Trophoblast cell (in vitro differentiated cells and primary cell): ENCODE measurements at regions not wholly inside any gene's neighbourhood (a gene's known extent, or its start where the extent isn't known, plus 50 kb on each side); places are given as distances from the start of the nearest gene placed in this dataset.
A peak's percentile ranks its signal among the peaks of the same experiment; 100 is the strongest.

Experiments used
- DNase-seq, 2 donors: peaks; one replicate each; pipeline ENCODE4 v3.0.0-alpha.2; 2016
- H2AFZ ChIP-seq: 2 replicates; pipeline ENCODE4 v1.6.1; 2013; ENCODE audit warnings: low read length, moderate library complexity, mild to moderate bottlenecking; ENCODE audit not compliant: insufficient read depth, poor library complexity
- H2AK5ac ChIP-seq: 2 replicates; pipeline ENCODE4 v1.6.1; 2013; ENCODE audit warnings: mild to moderate bottlenecking, low read length
- H2BK120ac ChIP-seq: 2 replicates; pipeline ENCODE4 v1.6.1; 2013; ENCODE audit warnings: low read length, mild to moderate bottlenecking, moderate library complexity; ENCODE audit not compliant: insufficient read depth, poor library complexity
- H2BK12ac ChIP-seq: 2 replicates; pipeline ENCODE4 v1.6.1; 2013; ENCODE audit warnings: mild to moderate bottlenecking, low read length, moderate library complexity
- H2BK5ac ChIP-seq: 2 replicates; pipeline ENCODE4 v1.6.1; 2013; ENCODE audit warnings: low read length, low read depth, moderate library complexity, mild to moderate bottlenecking; ENCODE audit not compliant: poor library complexity
- H3K14ac ChIP-seq: 2 replicates; pipeline ENCODE4 v1.6.1; 2013; ENCODE audit warnings: mild to moderate bottlenecking, low read length
- H3K18ac ChIP-seq: 2 replicates; pipeline ENCODE4 v1.6.1; 2013; ENCODE audit warnings: mild to moderate bottlenecking, low read length
- H3K23ac ChIP-seq: 2 replicates; pipeline ENCODE4 v1.6.1; 2013; ENCODE audit warnings: low read length
- H3K27ac ChIP-seq: 2 replicates; pipeline ENCODE4 v1.5.1; 2013; ENCODE audit warnings: low read depth, mild to moderate bottlenecking, inconsistent platforms, low read length, moderate library complexity
- H3K27me3 ChIP-seq: 2 replicates; pipeline ENCODE4 v1.6.1; 2013; ENCODE audit warnings: inconsistent platforms, mild to moderate bottlenecking, low read length, moderate library complexity; ENCODE audit not compliant: insufficient read depth
- H3K36me3 ChIP-seq, 2 experiments: 1 replicate in 1 of 2; 2 replicates in 1 of 2; pipeline ENCODE4 v1.6.1; 2013; ENCODE audit warnings: low read length in 2 of 2, mild to moderate bottlenecking in 2 of 2, moderate library complexity in 1 of 2; ENCODE audit not compliant: insufficient read depth in 2 of 2, control insufficient read depth in 1 of 2
- H3K4ac ChIP-seq: 2 replicates; pipeline ENCODE4 v1.6.1; 2013; ENCODE audit warnings: low read depth, mild to moderate bottlenecking, low read length, moderate library complexity
- H3K4me1 ChIP-seq, 2 experiments: 1 replicate in 1 of 2; 2 replicates in 1 of 2; pipeline ENCODE4 v1.6.1; 2013; ENCODE audit warnings: low read length in 2 of 2, mild to moderate bottlenecking in 2 of 2, moderate library complexity in 1 of 2; ENCODE audit not compliant: insufficient read depth in 2 of 2, control insufficient read depth in 1 of 2
- H3K4me2 ChIP-seq: 2 replicates; pipeline ENCODE4 v1.6.1; 2013; ENCODE audit warnings: inconsistent platforms, mild to moderate bottlenecking, low read length, moderate library complexity
- H3K4me3 ChIP-seq: 2 replicates; pipeline ENCODE4 v1.5.1; 2013; ENCODE audit warnings: mild to moderate bottlenecking, low read depth, low read length, inconsistent platforms
- H3K79me1 ChIP-seq: one replicate; pipeline ENCODE4 v1.6.1; 2013; ENCODE audit warnings: low read length
- H3K79me2 ChIP-seq: 2 replicates; pipeline ENCODE4 v1.6.1; 2013; ENCODE audit warnings: low read length, mild to moderate bottlenecking; ENCODE audit not compliant: control insufficient read depth, insufficient read depth, poor library complexity
- H3K9ac ChIP-seq: 2 replicates; pipeline ENCODE4 v1.6.1; 2013; ENCODE audit warnings: mild to moderate bottlenecking, low read length
- H3K9me3 ChIP-seq: 2 replicates; pipeline ENCODE4 v1.6.1; 2013; ENCODE audit warnings: low read depth, mild to moderate bottlenecking, control low read depth, inconsistent platforms, low read length; ENCODE audit not compliant: insufficient read depth
- H4K12ac ChIP-seq: 2 replicates; pipeline ENCODE4 v1.6.1; 2013; ENCODE audit warnings: low read depth, mild to moderate bottlenecking, low read length, moderate library complexity
- H4K8ac ChIP-seq: 2 replicates; pipeline ENCODE4 v1.6.1; 2013; ENCODE audit warnings: low read depth, mild to moderate bottlenecking, low read length, moderate library complexity
- H4K91ac ChIP-seq: one replicate; pipeline ENCODE4 v1.6.1; 2013; ENCODE audit warnings: low read depth, mild to moderate bottlenecking, low read length, moderate library complexity
- WGBS: extraction: QIAGEN DNeasy Blood & Tissue Kit; methylation state at CpG from one replicate; pipeline ENCODE4 v1.1.7; 2013; ENCODE audit warnings: missing lambda C conversion rate; ENCODE audit not compliant: insufficient read length, insufficient coverage; ENCODE audit errors: extremely low coverage; 5-methylcytosine and 5-hydroxymethylcytosine counted together

DNA sequence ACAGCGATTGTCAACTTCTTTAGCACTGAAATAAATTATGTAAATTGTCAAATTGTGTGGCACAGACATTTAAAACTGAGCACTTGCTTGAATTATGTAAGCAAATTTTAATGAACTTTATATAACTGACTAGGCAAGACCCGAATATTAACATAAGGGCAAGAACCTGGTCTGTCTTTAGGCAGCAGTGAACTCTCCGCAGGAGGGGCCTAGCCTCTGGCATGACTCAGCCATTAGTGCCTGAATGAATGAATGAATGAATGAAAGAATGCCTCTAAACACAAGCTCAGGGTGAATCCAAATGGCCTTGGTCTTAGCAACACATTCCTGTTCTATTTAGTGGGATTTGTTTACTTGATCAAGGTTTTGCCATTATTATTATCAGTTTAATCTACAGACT lies 654.7 kb upstream of the ARGLU1 start:
- no peak overlapping the region for H4K8ac ChIP-seq
- no peak overlapping the region for H3K4me2 ChIP-seq
- H4K12ac ChIP-seq, result no peak overlapping the region
- H3K4ac ChIP-seq, result no peak overlapping the region
- H3K79me2 ChIP-seq, result no peaks in the 10 kb centered on the region
- H2BK120ac ChIP-seq, result no peak overlapping the region
- no peak for DNase-seq
- H3K4me3 ChIP-seq, result no peak overlapping the region
- no peak overlapping the region for H2BK12ac ChIP-seq
- no peaks in the 10 kb centered on the region for H3K79me1 ChIP-seq
- H3K14ac ChIP-seq, result no peak overlapping the region
- H2AK5ac ChIP-seq, result no peak overlapping the region
- H3K27ac ChIP-seq, result no peak overlapping the region
- no peak overlapping the region for H3K23ac ChIP-seq
- H3K9ac ChIP-seq, result no peak overlapping the region
- no peak overlapping the region for H3K18ac ChIP-seq
- H2BK5ac ChIP-seq, result no peak overlapping the region
- peaks cover 2% of the 10 kb centered on the region for H3K9me3 ChIP-seq
- no CpG with 5 or more reads among the region's 3 CpGs for WGBS
- no peak overlapping the region for H2AFZ ChIP-seq
- no peaks in the 10 kb centered on the region for H3K36me3 ChIP-seq
- H4K91ac ChIP-seq, result no peak overlapping the region
- no peaks in the 10 kb centered on the region for H3K4me1 ChIP-seq
- no peaks in the 10 kb centered on the region for H3K27me3 ChIP-seq

DNA sequence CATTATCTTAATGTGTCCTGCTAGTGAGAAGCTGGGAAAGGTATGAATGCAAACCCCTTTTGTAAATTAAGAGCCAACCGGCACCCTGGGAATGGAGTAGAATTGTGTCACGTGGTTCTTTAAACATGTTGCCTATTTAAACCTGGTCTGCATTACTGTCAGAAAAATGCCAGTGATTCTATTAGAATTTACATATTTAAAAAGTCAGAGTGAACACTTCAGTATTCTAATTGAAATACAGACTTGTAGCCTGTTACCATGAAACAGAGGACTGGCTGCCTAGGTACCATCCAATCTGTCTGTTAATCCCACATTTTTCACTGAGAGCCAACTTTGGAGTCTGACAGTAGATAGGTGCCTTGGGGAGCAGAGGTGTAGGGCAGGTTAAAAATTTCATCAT lies 652.3 kb upstream of the ARGLU1 start:
- Histone ChIP-seq H3K79me1 (no peaks in the 10 kb centered on the region), H4K8ac (no peak overlapping the region)
- no CpG with 5 or more reads among the region's 2 CpGs for WGBS

DNA sequence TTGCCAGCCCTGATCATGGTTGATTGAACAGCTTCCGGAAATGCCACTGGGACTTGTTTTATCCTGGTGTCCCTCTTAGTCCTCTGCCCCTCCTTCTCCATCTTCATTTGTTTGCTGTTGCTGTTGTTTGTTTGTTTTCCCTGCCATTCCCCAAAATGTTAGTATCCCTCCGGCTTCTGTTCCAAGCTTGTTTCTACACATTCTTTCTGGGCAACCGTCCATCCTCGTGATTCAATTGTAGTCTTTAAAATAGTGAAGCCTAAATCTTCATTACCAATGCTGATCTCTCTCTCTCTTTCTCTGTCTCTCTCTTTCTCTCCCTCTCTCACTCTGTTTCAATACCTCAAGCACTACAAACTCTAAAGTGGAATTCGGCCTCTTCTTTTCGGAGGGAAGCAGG lies 649.3 kb upstream of the ARGLU1 start:
- no peak overlapping the region for H3K4me3 ChIP-seq
- H2BK120ac ChIP-seq, result no peak overlapping the region
- H3K79me1 ChIP-seq, result no peaks in the 10 kb centered on the region
- no peaks in the 10 kb centered on the region for H3K4me1 ChIP-seq
- no peak overlapping the region for H3K23ac ChIP-seq
- H3K27me3 ChIP-seq, result no peaks in the 10 kb centered on the region
- H3K9me3 ChIP-seq, result peaks cover 2% of the 10 kb centered on the region
- H2BK5ac ChIP-seq, result no peak overlapping the region
- H3K36me3 ChIP-seq, result no peaks in the 10 kb centered on the region
- no peak overlapping the region for H2BK12ac ChIP-seq
- H4K12ac ChIP-seq, result no peak overlapping the region
- no peak overlapping the region for H4K91ac ChIP-seq
- H3K9ac ChIP-seq, result no peak overlapping the region
- no peaks in the 10 kb centered on the region for H3K79me2 ChIP-seq
- H2AFZ ChIP-seq, result no peak overlapping the region
- no peak overlapping the region for H2AK5ac ChIP-seq
- no peak overlapping the region for H3K4me2 ChIP-seq
- H3K14ac ChIP-seq, result no peak overlapping the region
- H3K27ac ChIP-seq, result no peak overlapping the region
- no peak overlapping the region for H3K4ac ChIP-seq
- WGBS, result no CpG with 5 or more reads among the region's 6 CpGs
- no peak overlapping the region for H3K18ac ChIP-seq
- H4K8ac ChIP-seq, result no peak overlapping the region
- DNase-seq, result no peak

More for the DNA sequence above, 652.3 kb upstream of the ARGLU1 start:
- Histone ChIP-seq H2BK12ac (no peak overlapping the region), H3K27me3 (no peaks in the 10 kb centered on the region), H3K4me1 (no peaks in the 10 kb centered on the region), H2AFZ (no peak overlapping the region), H2BK5ac (no peak overlapping the region), H3K27ac (no peak overlapping the region), H3K9me3 (peaks cover 2% of the 10 kb centered on the region), H4K91ac (no peak overlapping the region), H4K12ac (no peak overlapping the region), H3K4me3 (no peak overlapping the region), H3K36me3 (no peaks in the 10 kb centered on the region), H3K23ac (no peak overlapping the region), H2AK5ac (no peak overlapping the region), H3K14ac (no peak overlapping the region), H3K79me2 (no peaks in the 10 kb centered on the region), H3K18ac (no peak overlapping the region), H3K4ac (no peak overlapping the region), H3K9ac (no peak overlapping the region), H3K4me2 (no peak overlapping the region), H2BK120ac (no peak overlapping the region)
- DNase-seq, result no peak

GRCh38 chr13:107216046-107216755 lies 648.3 kb upstream of the ARGLU1 start:
- no peak overlapping the region for H4K91ac ChIP-seq
- H3K4me3 ChIP-seq, result no peak overlapping the region
- H3K23ac ChIP-seq, result no peak overlapping the region
- no peak overlapping the region for H3K27ac ChIP-seq
- H3K27me3 ChIP-seq, result no peaks in the 10 kb centered on the region
- no peak overlapping the region for H3K4ac ChIP-seq
- H2AK5ac ChIP-seq, result no peak overlapping the region
- H4K8ac ChIP-seq, result no peak overlapping the region
- no peaks in the 10 kb centered on the region for H3K4me1 ChIP-seq
- no peaks in the 10 kb centered on the region for H3K36me3 ChIP-seq
- H3K14ac ChIP-seq, result no peak overlapping the region
- peaks cover 2% of the 10 kb centered on the region for H3K9me3 ChIP-seq
- no peak overlapping the region for H3K4me2 ChIP-seq
- no peak overlapping the region for H2AFZ ChIP-seq
- no peak overlapping the region for H2BK12ac ChIP-seq
- peak in 1 of 2 donors; percentile 18 for DNase-seq
- no peak overlapping the region for H3K9ac ChIP-seq
- no peak overlapping the region for H3K18ac ChIP-seq
- H3K79me1 ChIP-seq, result no peaks in the 10 kb centered on the region
- no peak overlapping the region for H4K12ac ChIP-seq
- no peak overlapping the region for H2BK5ac ChIP-seq
- no peak overlapping the region for H2BK120ac ChIP-seq
- no peaks in the 10 kb centered on the region for H3K79me2 ChIP-seq
- WGBS, result no CpG with 5 or more reads among the region's 11 CpGs
